GM12878 (cell line): ENCODE measurements at regions not wholly inside any gene's neighbourhood (a gene's known extent, or its start where the extent isn't known, plus 50 kb on each side); places are given as distances from the start of the nearest gene placed in this dataset.

ENCODE experiments used
- ATAC-seq: fragments of 200-7000 bp; cut with Tn5 transposase; 3 replicates; pipeline ENCODE4 v1.9.1; 2020; ENCODE audit warnings: mild to moderate bottlenecking, moderate library complexity
- BruUV-seq: library from RNA; stranded (reverse); fragments of 400-500 nt; replicated peaks from 2 replicates; lab custom pipeline; 2021; lab: Mats Ljungman, UMichigan
- CTCF ChIA-PET: fragments of 300-600 bp; sonication (Branson Sonifier 250); formaldehyde crosslinking; extraction: SDS; loops from one replicate; lab custom pipeline; 2021; ENCODE audit warnings: inconsistent platforms; lab: Yijun Ruan, JAX
- POLR2A ChIA-PET: fragments of 350-600 bp; formaldehyde crosslinking; extraction: SDS; loops from one replicate; lab custom pipeline; 2021; ENCODE audit warnings: inconsistent platforms; lab: Charles Lee
- RAD21 ChIA-PET: fragments of 300-600 bp; sonication (Branson Sonifier 250); formaldehyde crosslinking; loops from one replicate; lab custom pipeline; 2023; ENCODE audit warnings: antibody characterized with exemption; ENCODE audit not compliant: unreplicated experiment; lab: Charles Lee
- SMC1A ChIA-PET: fragments of 300-600 bp; sonication (Branson Sonifier 250); formaldehyde crosslinking; loops from one replicate; lab custom pipeline; 2023; ENCODE audit not compliant: unreplicated experiment, uncharacterized antibody; lab: Charles Lee
- DNase-seq: peaks from one replicate; pipeline ENCODE4 v3.0.0-alpha.2; 2011; ENCODE audit warnings: low read depth, low spot score
- FAIRE-seq: peaks from 3 replicates; lab custom pipeline; 2011; peaks lifted over from hg19 to GRCh38; lab: Jason Lieb, UNC
- H2AFZ ChIP-seq: 2 replicates; pipeline ENCODE4 v1.6.0; 2011; ENCODE audit warnings: low read depth, low read length, control low read depth; ENCODE audit not compliant: control insufficient read depth
- H3K27ac ChIP-seq: 2 replicates; pipeline ENCODE4 v1.5.1; 2011; ENCODE audit warnings: control low read depth; ENCODE audit not compliant: control insufficient read depth, insufficient read depth
- H3K27me3 ChIP-seq, 2 experiments: replicated peaks in 1 of 2; 2 replicates each; pipeline versions ENCODE4 v1.6.0 to v1.6.1; 2011; ENCODE audit warnings: low read length in 1 of 2; ENCODE audit not compliant: control insufficient read depth in 2 of 2, insufficient read depth in 2 of 2
- H3K36me3 ChIP-seq, 2 experiments: 2 replicates each; pipeline ENCODE4 v1.5.1; 2011; ENCODE audit warnings: low read length in 1 of 2; ENCODE audit not compliant: control insufficient read depth in 2 of 2, insufficient read depth in 2 of 2
- H3K4me1 ChIP-seq: 2 replicates; pipeline ENCODE4 v1.6.1; 2011; ENCODE audit warnings: mild to moderate bottlenecking, low read length, moderate library complexity, mixed read lengths; ENCODE audit not compliant: control insufficient read depth, insufficient read depth
- H3K4me2 ChIP-seq: 2 replicates; pipeline ENCODE4 v1.6.0; 2011; ENCODE audit warnings: control low read depth; ENCODE audit not compliant: control insufficient read depth, insufficient read depth
- H3K4me3 ChIP-seq: fragments of 200-600 bp; sonication (generic); 2 replicates; pipeline ENCODE4 v1.5.1; 2016
- H3K79me2 ChIP-seq: 2 replicates; pipeline ENCODE4 v1.6.0; 2011; ENCODE audit warnings: low read length; ENCODE audit not compliant: control insufficient read depth, insufficient read depth
- H3K9ac ChIP-seq: 2 replicates; pipeline ENCODE4 v1.8.0; 2011; ENCODE audit warnings: low read length, control low read depth, mixed read lengths; ENCODE audit not compliant: control insufficient read depth, insufficient read depth
- H3K9me3 ChIP-seq: replicated peaks from 3 replicates; pipeline ENCODE4 v1.5.1; 2011; ENCODE audit warnings: mild to moderate bottlenecking, low read length; ENCODE audit not compliant: control insufficient read depth, insufficient read depth
- H4K20me1 ChIP-seq: 2 replicates; pipeline ENCODE4 v1.6.0; 2011; ENCODE audit not compliant: control insufficient read depth, insufficient read depth
- BACH1 ChIP-seq: fragments of 450-650 bp; IDR thresholded peaks from 2 replicates; pipeline ENCODE4 v1.6.1; 2017; ENCODE audit warnings: mild to moderate bottlenecking, borderline replicate concordance
- BHLHE40 ChIP-seq, 2 experiments: fragments of 450-650 bp in 1 of 2; IDR thresholded peaks; 2 replicates each; pipeline ENCODE4 v1.6.1; 2011 to 2017; ENCODE audit warnings: low read depth in 2 of 2, borderline replicate concordance in 1 of 2, improper control_type of control experiment in 1 of 2, low read length in 1 of 2, mild to moderate bottlenecking in 1 of 2
- IRF3 ChIP-seq: fragments of 450-650 bp; IDR thresholded peaks from 2 replicates; pipeline ENCODE4 v1.6.1; 2014; ENCODE audit warnings: mild to moderate bottlenecking
- KLF5 ChIP-seq: fragments of 450-650 bp; IDR thresholded peaks from 2 replicates; pipeline ENCODE4 v1.6.1; 2014; ENCODE audit warnings: mild to moderate bottlenecking; ENCODE audit not compliant: partially characterized antibody
- MAX ChIP-seq: IDR thresholded peaks from 2 replicates; pipeline ENCODE4 v1.6.1; 2012; ENCODE audit warnings: low read depth, low read length, improper control_type of control experiment
- MYC ChIP-seq: IDR thresholded peaks from 2 replicates; pipeline ENCODE4 v1.6.1; 2011; ENCODE audit warnings: mild to moderate bottlenecking, low read length, moderate library complexity, inconsistent platforms; ENCODE audit not compliant: insufficient read depth, insufficient replicate concordance, insufficient read length, severe bottlenecking
- NBN ChIP-seq: fragments of 450-650 bp; IDR thresholded peaks from 2 replicates; pipeline ENCODE4 v1.6.1; 2016
- NKRF ChIP-seq: fragments of 450-650 bp; conservative IDR thresholded peaks from 2 replicates; pipeline ENCODE4 v1.6.1; 2017; ENCODE audit warnings: mild to moderate bottlenecking, moderate library complexity
- NR2C1 ChIP-seq: fragments of 450-650 bp; IDR thresholded peaks from 2 replicates; pipeline ENCODE4 v1.6.1; 2017; ENCODE audit warnings: antibody characterized with exemption, mild to moderate bottlenecking, moderate library complexity
- NR2C2 ChIP-seq: IDR thresholded peaks from 2 replicates; pipeline ENCODE4 v1.6.1; 2011; ENCODE audit warnings: borderline replicate concordance, low read depth; ENCODE audit not compliant: control insufficient read depth, insufficient read length
- NRF1 ChIP-seq: conservative IDR thresholded peaks from 2 replicates; pipeline ENCODE4 v1.6.1; 2011; ENCODE audit warnings: mild to moderate bottlenecking, low read depth, low read length, improper control_type of control experiment
- PKNOX1 ChIP-seq: fragments of 450-650 bp; IDR thresholded peaks from 2 replicates; pipeline ENCODE4 v1.6.1; 2016; ENCODE audit warnings: mild to moderate bottlenecking
- PML ChIP-seq: IDR thresholded peaks from 2 replicates; pipeline ENCODE4 v1.6.1; 2012; ENCODE audit warnings: low read length, inconsistent platforms
- POLR2A ChIP-seq: IDR thresholded peaks from 2 replicates; pipeline ENCODE4 v1.6.1; 2011; ENCODE audit warnings: low read depth, mild to moderate bottlenecking, low read length
- POLR2AphosphoS2 ChIP-seq: IDR thresholded peaks from 2 replicates; pipeline ENCODE4 v1.6.1; 2011; ENCODE audit warnings: low read depth, mild to moderate bottlenecking, low read length, improper control_type of control experiment, moderate library complexity
- POLR2AphosphoS5 ChIP-seq: IDR thresholded peaks from 2 replicates; pipeline ENCODE4 v1.6.1; 2011; ENCODE audit warnings: mild to moderate bottlenecking, low read length, inconsistent platforms
- RB1 ChIP-seq: fragments of 450-650 bp; formaldehyde crosslinking; IDR thresholded peaks from 2 replicates; pipeline ENCODE4 v1.6.1; 2017; ENCODE audit warnings: mild to moderate bottlenecking, borderline replicate concordance
- SIN3A ChIP-seq: IDR thresholded peaks from 2 replicates; pipeline ENCODE4 v1.6.1; 2012; ENCODE audit warnings: low read depth, low read length, improper control_type of control experiment
- YY1 ChIP-seq: IDR thresholded peaks from 2 replicates; pipeline ENCODE4 v1.6.1; 2011; ENCODE audit warnings: low read depth, mild to moderate bottlenecking, low read length
- ZNF207 ChIP-seq: fragments of 450-650 bp; IDR thresholded peaks from 2 replicates; pipeline ENCODE4 v1.6.1; 2014; ENCODE audit warnings: antibody characterized with exemption, mild to moderate bottlenecking, borderline replicate concordance
- WGBS: methylation state at CpG from one replicate; pipeline ENCODE4 v1.1.6; 2016; ENCODE audit warnings: low lambda C conversion rate; ENCODE audit not compliant: insufficient replicate concordance, insufficient coverage; ENCODE audit errors: missing lambda C conversion rate; 5-methylcytosine and 5-hydroxymethylcytosine counted together
- in situ Hi-C: fragments of 300-500 bp; cut with MboI; formaldehyde crosslinking; loops from 9 replicates; pipeline ENCODE4 v1.14.3; 2018; ENCODE audit warnings: mixed read lengths
- intact Hi-C: fragments of 100-400 bp; cut with micrococcal nuclease; formaldehyde crosslinking; loops from one replicate; pipeline ENCODE4 v1.14.2; 2022; ENCODE audit not compliant: unreplicated experiment

GRCh38 chr17:409848-410542 is 57.4 kb upstream of the RPH3AL start:
- in situ Hi-C loops (loop anchor here (5.0 kb wide), 1 partner anchor 292 kb away; no protein-coding TSS in a partner anchor), intact Hi-C loops (loop anchor here (5.0 kb wide), 1 partner anchor 277 kb away; no protein-coding TSS in a partner anchor)
- ATAC-seq (peak; percentile 93), FAIRE-seq (peak; percentile 100), DNase-seq (peak; percentile 100)
- H3K27ac ChIP-seq = peak overlapping the region; percentile 65
- RAD21 ChIA-PET = interaction anchor here (0.8 kb wide), 1 partner anchor 252 kb away, joined by 3 read pairs; no protein-coding TSS in a partner anchor
- H3K4me1 ChIP-seq = peaks cover 16% of the 10 kb centered on the region
- peaks cover 10% of the 10 kb centered on the region for H3K79me2 ChIP-seq
- H3K4me2 ChIP-seq = peak overlapping the region; percentile 84
- CTCF ChIA-PET = interaction anchor here (1.2 to 3.2 kb wide), 2 partner anchors 291 to 292 kb away, joined by 3 to 210 read pairs; no protein-coding TSS in a partner anchor
- WGBS = 1% methylated on average over 75 of the region's 80 CpGs
- BruUV-seq = no TSS peak
- SMC1A ChIA-PET = interaction anchor here (3.2 kb wide), 1 partner anchor 290 kb away, joined by 99 read pairs; no protein-coding TSS in a partner anchor
- peak overlapping the region; percentile 93 for H2AFZ ChIP-seq
- H3K36me3 ChIP-seq = no peaks in the 10 kb centered on the region
- H4K20me1 ChIP-seq = no peaks in the 10 kb centered on the region
- no peaks in the 10 kb centered on the region for H3K27me3 ChIP-seq
- H3K9me3 ChIP-seq = no peaks in the 10 kb centered on the region
- H3K4me3 ChIP-seq = peak overlapping the region; percentile 71
- peak overlapping the region; percentile 78 for H3K9ac ChIP-seq
- POLR2A ChIA-PET = no interaction called here
- TF ChIP-seq BACH1 (peak; percentile 15; the same call in 1 of the 2 replicates), YY1 (0 out of 2 replicates have a peak, but pooled peaks have one; percentile 34), NR2C2 (no peak), BHLHE40 (IDR thresholded peaks at IDR 0.05; ENCODE audit: borderline replicate concordance in 1 of 2, low read depth in 2 of 2, low read length in 1 of 2) (peak in 1 of 2 experiments; percentile 28; a peak in 1 of 4 replicates), POLR2A (peak; percentile 90), RB1 (peak; percentile 35; the same call in 1 of the 2 replicates), PML (no peak), POLR2AphosphoS2 (0 out of 2 replicates have a peak, but pooled peaks have one; percentile 66), SIN3A (peak; percentile 97), MAX (peak; percentile 58), IRF3 (no peak), NRF1 (peak; percentile 83), NR2C1 (no peak), POLR2AphosphoS5 (peak; percentile 85), PKNOX1 (no peak; the same call in 1 of the 2 replicates), MYC (peak; percentile 63), NBN (0 out of 2 replicates have a peak, but pooled peaks have one; percentile 42), ZNF207 (peak; percentile 62; the same call in 1 of the 2 replicates), KLF5 (no peak), NKRF (peak; percentile 98)
